GM12878 (cell line): ENCODE measurements at regions not wholly inside any gene's neighbourhood (a gene's known extent, or its start where the extent isn't known, plus 50 kb on each side); places are given as distances from the start of the nearest gene placed in this dataset.

Source experiments
- EZH2 ChIP-seq: IDR thresholded peaks from 2 replicates; pipeline ENCODE4 v1.6.1; 2012; ENCODE audit warnings: low read depth, mild to moderate bottlenecking, control low read depth, inconsistent platforms, low read length, borderline replicate concordance; ENCODE audit not compliant: control insufficient read depth
- GABPA ChIP-seq: IDR thresholded peaks from 2 replicates; pipeline ENCODE4 v1.6.1; 2014; ENCODE audit warnings: antibody characterized with exemption, low read depth, mild to moderate bottlenecking, inconsistent platforms
- PAX8 ChIP-seq: fragments of 450-650 bp; IDR thresholded peaks from 2 replicates; pipeline ENCODE4 v1.6.1; 2017; ENCODE audit warnings: mild to moderate bottlenecking, moderate library complexity
- POLR2A ChIP-seq: IDR thresholded peaks from 2 replicates; pipeline ENCODE4 v1.6.1; 2011; ENCODE audit warnings: low read depth, mild to moderate bottlenecking, low read length
- SMAD1 ChIP-seq: fragments of 450-650 bp; IDR thresholded peaks from 2 replicates; pipeline ENCODE4 v1.6.1; 2018; ENCODE audit warnings: mild to moderate bottlenecking, low read depth; ENCODE audit not compliant: partially characterized antibody
- SUZ12 ChIP-seq: fragments of 200-600 bp; sonication (generic); IDR thresholded peaks from one replicate; pipeline ENCODE4 v1.6.1; 2018; ENCODE audit warnings: antibody characterized with exemption, mild to moderate bottlenecking; ENCODE audit not compliant: unreplicated experiment
- TF ChIP-seq, protein P1 (sequence below): IDR thresholded peaks from 2 replicates; pipeline ENCODE4 v1.6.1; 2012; ENCODE audit warnings: mild to moderate bottlenecking, low read depth, low read length
- TF ChIP-seq, protein P2 (sequence below), 3 experiments: IDR thresholded peaks in 2 of 3; conservative IDR thresholded peaks in 1 of 3; 2 replicates each; pipeline ENCODE4 v1.5.1; 2011; ENCODE audit warnings: low read depth in 3 of 3, low read length in 3 of 3, mild to moderate bottlenecking in 3 of 3, control low read depth in 2 of 3, moderate library complexity in 2 of 3, inconsistent platforms in 1 of 3, mixed read lengths in 1 of 3; ENCODE audit not compliant: control insufficient read depth in 2 of 3, insufficient read depth in 1 of 3; ENCODE audit errors: extremely low read depth in 1 of 3

DNA sequence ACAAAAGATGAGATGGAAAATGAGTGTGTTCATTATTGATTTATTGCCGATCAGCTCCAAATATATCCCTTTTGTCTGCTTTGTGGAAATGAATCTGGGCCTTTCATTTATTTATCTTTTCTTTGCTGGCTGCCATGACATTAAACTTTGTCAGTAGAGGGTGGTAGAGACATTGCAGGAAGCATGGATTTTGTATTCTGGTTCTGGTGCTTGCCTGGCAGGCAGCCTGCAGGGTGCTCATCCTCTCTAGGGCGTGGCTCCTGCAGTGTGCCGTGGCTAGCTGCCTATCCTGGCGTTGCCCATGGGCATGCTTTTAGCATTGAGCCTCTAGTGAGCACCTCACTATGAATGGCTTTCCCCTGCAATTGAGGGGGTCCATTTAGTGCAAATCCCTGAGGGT is 593.1 kb downstream of the RNF144A start:
- TF ChIP-seq, protein P1, sequence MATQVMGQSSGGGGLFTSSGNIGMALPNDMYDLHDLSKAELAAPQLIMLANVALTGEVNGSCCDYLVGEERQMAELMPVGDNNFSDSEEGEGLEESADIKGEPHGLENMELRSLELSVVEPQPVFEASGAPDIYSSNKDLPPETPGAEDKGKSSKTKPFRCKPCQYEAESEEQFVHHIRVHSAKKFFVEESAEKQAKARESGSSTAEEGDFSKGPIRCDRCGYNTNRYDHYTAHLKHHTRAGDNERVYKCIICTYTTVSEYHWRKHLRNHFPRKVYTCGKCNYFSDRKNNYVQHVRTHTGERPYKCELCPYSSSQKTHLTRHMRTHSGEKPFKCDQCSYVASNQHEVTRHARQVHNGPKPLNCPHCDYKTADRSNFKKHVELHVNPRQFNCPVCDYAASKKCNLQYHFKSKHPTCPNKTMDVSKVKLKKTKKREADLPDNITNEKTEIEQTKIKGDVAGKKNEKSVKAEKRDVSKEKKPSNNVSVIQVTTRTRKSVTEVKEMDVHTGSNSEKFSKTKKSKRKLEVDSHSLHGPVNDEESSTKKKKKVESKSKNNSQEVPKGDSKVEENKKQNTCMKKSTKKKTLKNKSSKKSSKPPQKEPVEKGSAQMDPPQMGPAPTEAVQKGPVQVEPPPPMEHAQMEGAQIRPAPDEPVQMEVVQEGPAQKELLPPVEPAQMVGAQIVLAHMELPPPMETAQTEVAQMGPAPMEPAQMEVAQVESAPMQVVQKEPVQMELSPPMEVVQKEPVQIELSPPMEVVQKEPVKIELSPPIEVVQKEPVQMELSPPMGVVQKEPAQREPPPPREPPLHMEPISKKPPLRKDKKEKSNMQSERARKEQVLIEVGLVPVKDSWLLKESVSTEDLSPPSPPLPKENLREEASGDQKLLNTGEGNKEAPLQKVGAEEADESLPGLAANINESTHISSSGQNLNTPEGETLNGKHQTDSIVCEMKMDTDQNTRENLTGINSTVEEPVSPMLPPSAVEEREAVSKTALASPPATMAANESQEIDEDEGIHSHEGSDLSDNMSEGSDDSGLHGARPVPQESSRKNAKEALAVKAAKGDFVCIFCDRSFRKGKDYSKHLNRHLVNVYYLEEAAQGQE, result no peak
- TF ChIP-seq SMAD1 (no peak), PAX8 (no peak), POLR2A (no peak), SUZ12 (no peak), GABPA (no peak), EZH2 (no peak)
- TF ChIP-seq, protein P2, sequence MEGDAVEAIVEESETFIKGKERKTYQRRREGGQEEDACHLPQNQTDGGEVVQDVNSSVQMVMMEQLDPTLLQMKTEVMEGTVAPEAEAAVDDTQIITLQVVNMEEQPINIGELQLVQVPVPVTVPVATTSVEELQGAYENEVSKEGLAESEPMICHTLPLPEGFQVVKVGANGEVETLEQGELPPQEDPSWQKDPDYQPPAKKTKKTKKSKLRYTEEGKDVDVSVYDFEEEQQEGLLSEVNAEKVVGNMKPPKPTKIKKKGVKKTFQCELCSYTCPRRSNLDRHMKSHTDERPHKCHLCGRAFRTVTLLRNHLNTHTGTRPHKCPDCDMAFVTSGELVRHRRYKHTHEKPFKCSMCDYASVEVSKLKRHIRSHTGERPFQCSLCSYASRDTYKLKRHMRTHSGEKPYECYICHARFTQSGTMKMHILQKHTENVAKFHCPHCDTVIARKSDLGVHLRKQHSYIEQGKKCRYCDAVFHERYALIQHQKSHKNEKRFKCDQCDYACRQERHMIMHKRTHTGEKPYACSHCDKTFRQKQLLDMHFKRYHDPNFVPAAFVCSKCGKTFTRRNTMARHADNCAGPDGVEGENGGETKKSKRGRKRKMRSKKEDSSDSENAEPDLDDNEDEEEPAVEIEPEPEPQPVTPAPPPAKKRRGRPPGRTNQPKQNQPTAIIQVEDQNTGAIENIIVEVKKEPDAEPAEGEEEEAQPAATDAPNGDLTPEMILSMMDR (IDR thresholded peaks at IDR 0.05 in 2 of 3, conservative IDR thresholded peaks at IDR 0.05 in 1 of 3; ENCODE audit: control insufficient read depth in 2 of 3, extremely low read depth in 1 of 3, insufficient read depth in 1 of 3, low read depth in 3 of 3, low read length in 3 of 3), result peak; percentile 4 to 19 (median 17); a peak in 1 of 6 replicates
